KMS-11 (cell line): ENCODE measurements at regions not wholly inside any gene's neighbourhood (a gene's known extent, or its start where the extent isn't known, plus 50 kb on each side); places are given as distances from the start of the nearest gene placed in this dataset.

Source experiments
- H2AFZ ChIP-seq: fragments of 200-600 bp; sonication (generic); 2 replicates; pipeline ENCODE4 v1.6.1; 2016; ENCODE audit warnings: antibody characterized with exemption, mixed run types, low read depth
- H3K27ac ChIP-seq: fragments of 200-600 bp; sonication (generic); 2 replicates; pipeline ENCODE4 v1.6.1; 2016; ENCODE audit warnings: mild to moderate bottlenecking, mixed run types
- H3K27me3 ChIP-seq: fragments of 200-600 bp; sonication (generic); 2 replicates; pipeline ENCODE4 v1.6.1; 2017; ENCODE audit warnings: mild to moderate bottlenecking, low read depth, mixed run types, moderate library complexity; ENCODE audit not compliant: insufficient read depth
- H3K36me3 ChIP-seq: fragments of 200-600 bp; sonication (generic); 2 replicates; pipeline ENCODE4 v1.6.1; 2017; ENCODE audit warnings: mild to moderate bottlenecking, mixed run types; ENCODE audit not compliant: insufficient read depth
- H3K4me1 ChIP-seq: fragments of 200-600 bp; sonication (generic); 2 replicates; pipeline ENCODE4 v1.6.1; 2016; ENCODE audit warnings: mild to moderate bottlenecking, low read depth, mixed run types; ENCODE audit not compliant: poor library complexity, severe bottlenecking
- H3K4me2 ChIP-seq: fragments of 200-600 bp; sonication (generic); 2 replicates; pipeline ENCODE4 v1.7.0; 2016; ENCODE audit warnings: mild to moderate bottlenecking, mixed run types
- H3K4me3 ChIP-seq: fragments of 200-600 bp; sonication (generic); IDR thresholded peaks from 2 replicates; pipeline ENCODE4 v1.6.1; 2017; ENCODE audit warnings: low read depth, low read length, mixed read lengths; ENCODE audit not compliant: insufficient read depth
- H3K79me2 ChIP-seq: fragments of 200-600 bp; sonication (generic); 2 replicates; pipeline ENCODE4 v1.6.1; 2016; ENCODE audit warnings: low read depth, mixed run types; ENCODE audit not compliant: insufficient read depth
- H3K9ac ChIP-seq: fragments of 200-600 bp; sonication (generic); 2 replicates; pipeline ENCODE4 v1.6.1; 2016; ENCODE audit warnings: mild to moderate bottlenecking, mixed run types
- H4K20me1 ChIP-seq: fragments of 200-600 bp; sonication (generic); 2 replicates; pipeline ENCODE4 v1.6.1; 2016; ENCODE audit warnings: mild to moderate bottlenecking, mixed run types; ENCODE audit not compliant: insufficient read depth
- TF ChIP-seq, protein P1 (sequence below): fragments of 200-600 bp; sonication (generic); conservative IDR thresholded peaks from 2 replicates; pipeline ENCODE4 v1.6.1; 2017; ENCODE audit warnings: low read depth, mild to moderate bottlenecking, antibody characterized with exemption, low read length, moderate library complexity, mixed read lengths

DNA sequence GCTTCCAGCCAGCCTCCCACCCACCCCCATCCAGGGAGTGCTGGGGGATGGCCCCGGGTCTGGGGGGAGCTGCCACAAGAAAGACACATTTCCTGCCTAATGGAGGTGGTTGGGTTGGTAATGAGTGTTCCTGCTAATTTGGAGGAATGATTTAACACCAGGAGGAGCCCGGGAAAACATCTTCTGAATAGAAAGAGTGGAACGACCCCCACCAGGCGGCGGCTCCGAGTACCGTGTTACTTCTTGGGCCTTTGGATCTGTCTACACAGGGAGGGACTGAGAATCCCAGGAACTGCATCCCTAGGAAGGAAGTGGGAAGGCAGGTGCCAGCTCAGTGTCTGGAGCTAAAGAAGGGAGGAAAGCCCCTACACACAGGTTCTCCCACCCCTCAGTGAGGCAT lies 64.6 kb downstream of the TSPAN17 start:
- no peaks in the 10 kb centered on the region for H3K79me2 ChIP-seq
- no peak overlapping the region for H3K4me2 ChIP-seq
- no peak overlapping the region for H2AFZ ChIP-seq
- no peak overlapping the region for H3K9ac ChIP-seq
- H3K27ac ChIP-seq: no peak overlapping the region
- H3K27me3 ChIP-seq: peaks cover 33% of the 10 kb centered on the region; the same call in 1 of the 2 replicates
- H3K4me1 ChIP-seq: no peaks in the 10 kb centered on the region
- no peaks in the 10 kb centered on the region for H3K36me3 ChIP-seq
- H4K20me1 ChIP-seq: no peaks in the 10 kb centered on the region
- TF ChIP-seq, protein P1, sequence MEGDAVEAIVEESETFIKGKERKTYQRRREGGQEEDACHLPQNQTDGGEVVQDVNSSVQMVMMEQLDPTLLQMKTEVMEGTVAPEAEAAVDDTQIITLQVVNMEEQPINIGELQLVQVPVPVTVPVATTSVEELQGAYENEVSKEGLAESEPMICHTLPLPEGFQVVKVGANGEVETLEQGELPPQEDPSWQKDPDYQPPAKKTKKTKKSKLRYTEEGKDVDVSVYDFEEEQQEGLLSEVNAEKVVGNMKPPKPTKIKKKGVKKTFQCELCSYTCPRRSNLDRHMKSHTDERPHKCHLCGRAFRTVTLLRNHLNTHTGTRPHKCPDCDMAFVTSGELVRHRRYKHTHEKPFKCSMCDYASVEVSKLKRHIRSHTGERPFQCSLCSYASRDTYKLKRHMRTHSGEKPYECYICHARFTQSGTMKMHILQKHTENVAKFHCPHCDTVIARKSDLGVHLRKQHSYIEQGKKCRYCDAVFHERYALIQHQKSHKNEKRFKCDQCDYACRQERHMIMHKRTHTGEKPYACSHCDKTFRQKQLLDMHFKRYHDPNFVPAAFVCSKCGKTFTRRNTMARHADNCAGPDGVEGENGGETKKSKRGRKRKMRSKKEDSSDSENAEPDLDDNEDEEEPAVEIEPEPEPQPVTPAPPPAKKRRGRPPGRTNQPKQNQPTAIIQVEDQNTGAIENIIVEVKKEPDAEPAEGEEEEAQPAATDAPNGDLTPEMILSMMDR: no peak
- H3K4me3 ChIP-seq: no peak overlapping the region

DNA sequence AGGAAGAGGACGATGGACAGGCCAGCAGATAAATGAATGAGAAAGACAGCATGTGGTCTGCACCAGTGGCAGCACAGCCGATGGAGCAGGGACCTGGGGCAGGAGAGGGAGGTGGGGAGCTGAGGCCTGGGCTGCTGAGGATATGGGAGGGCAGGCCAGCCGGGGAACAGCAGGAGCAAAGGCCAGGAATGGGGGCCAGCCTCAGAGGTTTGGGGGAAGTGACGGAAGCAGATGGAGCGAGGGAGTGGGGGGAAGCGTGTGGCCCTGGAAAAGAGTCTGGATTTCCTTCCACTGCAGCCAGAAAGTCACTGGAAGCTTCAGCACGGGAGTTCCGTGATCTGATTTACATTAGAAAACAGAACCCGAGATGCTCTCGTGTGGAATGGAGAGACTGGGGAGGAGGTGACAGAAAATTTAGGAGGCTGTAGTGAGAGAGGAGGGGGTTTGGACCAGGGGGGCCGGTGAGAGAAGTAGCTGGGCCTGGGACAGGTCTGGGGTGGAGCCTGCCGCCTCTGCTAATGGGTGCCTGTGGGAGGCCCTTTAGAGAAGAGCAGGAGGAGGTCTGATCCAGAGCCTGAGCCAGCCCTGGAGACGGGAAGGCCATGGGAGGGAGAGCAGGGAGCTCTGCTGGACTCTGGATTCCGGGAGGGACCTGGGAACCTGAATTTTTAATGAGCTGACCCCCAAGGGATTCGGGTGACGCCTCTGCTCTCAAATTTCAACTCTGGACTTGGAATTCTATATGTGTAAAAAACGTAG lies 65.4 kb downstream of the TSPAN17 start:
- TF ChIP-seq, protein P1: no peak
- Histone ChIP-seq H3K27ac (no peak overlapping the region), H3K27me3 (peaks cover 38% of the 10 kb centered on the region; the same call in 1 of the 2 replicates), H4K20me1 (no peaks in the 10 kb centered on the region), H3K79me2 (no peaks in the 10 kb centered on the region), H3K9ac (no peak overlapping the region), H2AFZ (no peak overlapping the region), H3K4me2 (no peak overlapping the region), H3K4me1 (no peaks in the 10 kb centered on the region), H3K4me3 (no peak overlapping the region), H3K36me3 (no peaks in the 10 kb centered on the region)

DNA sequence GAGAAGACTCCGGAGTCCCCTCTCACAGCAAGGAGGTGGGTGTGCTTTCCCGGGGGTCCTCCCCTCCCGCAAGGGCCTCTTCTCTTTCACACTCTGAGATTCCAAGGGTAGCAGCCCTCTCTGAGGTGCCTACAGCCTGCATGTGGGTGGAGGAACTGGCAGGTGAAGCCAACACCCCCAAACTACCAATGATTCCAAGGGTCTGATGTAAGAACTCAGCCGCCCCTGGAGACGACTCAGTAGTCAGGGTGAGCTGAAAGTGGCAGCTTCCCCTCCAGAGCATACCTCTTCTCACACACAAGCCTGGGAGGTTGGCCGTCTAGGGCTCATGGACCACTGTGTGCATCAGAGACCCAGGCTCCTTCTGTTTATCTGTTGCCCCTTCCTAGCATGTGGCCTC lies 66.1 kb downstream of the TSPAN17 start:
- Histone ChIP-seq H3K9ac (no peak overlapping the region), H3K4me3 (no peak overlapping the region), H3K27me3 (peaks cover 38% of the 10 kb centered on the region; the same call in 1 of the 2 replicates), H3K36me3 (no peaks in the 10 kb centered on the region), H3K27ac (no peak overlapping the region), H2AFZ (no peak overlapping the region), H3K79me2 (no peaks in the 10 kb centered on the region), H3K4me1 (no peaks in the 10 kb centered on the region), H3K4me2 (no peak overlapping the region), H4K20me1 (no peaks in the 10 kb centered on the region)
- TF ChIP-seq, protein P1: no peak

DNA sequence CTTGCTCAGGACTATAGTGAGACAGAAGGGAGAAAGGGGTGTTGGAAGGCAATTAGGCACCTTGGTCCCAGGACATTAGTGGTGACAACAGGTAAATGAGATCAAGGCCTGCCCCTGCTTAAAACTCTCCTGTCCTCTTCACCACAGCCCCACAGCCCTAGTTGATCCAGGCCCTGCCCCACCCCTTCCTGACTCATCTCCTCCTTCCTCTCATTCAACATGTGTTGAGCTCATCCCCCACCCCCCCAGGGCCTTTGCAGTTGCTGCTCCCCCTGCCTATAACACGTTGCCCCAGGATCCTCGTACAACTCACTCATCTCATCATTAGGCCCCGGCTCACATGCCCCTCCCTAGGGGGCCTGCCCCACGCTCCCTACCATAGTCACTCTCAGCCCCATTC lies 66.8 kb downstream of the TSPAN17 start:
- no peak overlapping the region for H3K4me2 ChIP-seq
- H3K4me3 ChIP-seq: no peak overlapping the region
- H3K36me3 ChIP-seq: no peaks in the 10 kb centered on the region
- H3K79me2 ChIP-seq: no peaks in the 10 kb centered on the region
- peaks cover 39% of the 10 kb centered on the region; the same call in 1 of the 2 replicates for H3K27me3 ChIP-seq
- no peak overlapping the region for H2AFZ ChIP-seq
- H4K20me1 ChIP-seq: no peaks in the 10 kb centered on the region
- TF ChIP-seq, protein P1: no peak
- H3K4me1 ChIP-seq: no peaks in the 10 kb centered on the region
- no peak overlapping the region for H3K9ac ChIP-seq
- H3K27ac ChIP-seq: no peak overlapping the region
